HepG2 (cell line): ENCODE measurements at regions not wholly inside any gene's neighbourhood (a gene's known extent, or its start where the extent isn't known, plus 50 kb on each side); places are given as distances from the start of the nearest gene placed in this dataset.

Source experiments
- ATAC-seq: fragments of 200-7000 bp; cut with Tn5 transposase; 3 replicates; pipeline ENCODE4 v1.9.1; 2020; ENCODE audit warnings: mild to moderate bottlenecking, moderate library complexity
- BruUV-seq: library from RNA; stranded (reverse); fragments of 400-500 nt; replicated peaks from 2 replicates; lab custom pipeline; 2021; lab: Mats Ljungman, UMichigan
- CTCF ChIA-PET: fragments of 300-600 bp; formaldehyde crosslinking; extraction: SDS; loops from one replicate; lab custom pipeline; 2021; ENCODE audit warnings: low total read pairs, inconsistent platforms, low intra/inter-chr PET ratio; lab: Yijun Ruan, JAX
- POLR2A ChIA-PET: fragments of 350-600 bp; sonication (Branson Sonifier 250); formaldehyde crosslinking; loops from one replicate; lab custom pipeline; 2020; ENCODE audit warnings: antibody characterized with exemption, inconsistent platforms; lab: Yijun Ruan, JAX
- DNase-seq: peaks from one replicate; pipeline ENCODE4 v3.0.0-alpha.2; 2015; ENCODE audit warnings: low spot score
- FAIRE-seq: peaks from 3 replicates; lab custom pipeline; 2011; peaks lifted over from hg19 to GRCh38; lab: Jason Lieb, UNC
- H2AFZ ChIP-seq: one replicate; pipeline ENCODE4 v1.6.1; 2011; ENCODE audit warnings: low read length, inconsistent platforms
- H3K27ac ChIP-seq: fragments of 300-600 bp; 3 replicates; pipeline ENCODE4 v1.8.0; 2011; ENCODE audit warnings: mixed run types, mild to moderate bottlenecking, mixed read lengths, low read length, inconsistent platforms; ENCODE audit not compliant: insufficient read depth; ENCODE audit errors: extremely low read length
- H3K27me3 ChIP-seq, 2 experiments: fragments of 200-600 bp in 1 of 2; 2 replicates in 1 of 2; 3 replicates in 1 of 2; pipeline versions ENCODE4 v1.6.0 to v1.8.0; 2011; ENCODE audit warnings: low read length in 2 of 2, mild to moderate bottlenecking in 2 of 2, moderate library complexity in 2 of 2, inconsistent platforms in 1 of 2; ENCODE audit not compliant: insufficient read depth in 2 of 2, control insufficient read depth in 1 of 2
- H3K36me3 ChIP-seq, 2 experiments: fragments of 200-600 bp in 1 of 2; replicated peaks in 1 of 2; 2 replicates in 1 of 2; 3 replicates in 1 of 2; pipeline versions ENCODE4 v1.5.1 to v1.8.0; 2011; ENCODE audit warnings: low read length in 2 of 2, inconsistent platforms in 1 of 2; ENCODE audit not compliant: insufficient read depth in 2 of 2, control insufficient read depth in 1 of 2
- H3K4me1 ChIP-seq: 2 replicates; pipeline ENCODE4 v1.5.1; 2012; ENCODE audit warnings: low read length, inconsistent platforms; ENCODE audit not compliant: insufficient read depth
- H3K4me2 ChIP-seq: 2 replicates; pipeline ENCODE4 v1.6.0; 2011; ENCODE audit warnings: low read depth, low read length, inconsistent platforms
- H3K4me3 ChIP-seq, 3 experiments: fragments of 200-600 bp in 1 of 3; sonication (generic), shearing (Covaris generic) in 1 of 3; replicated peaks in 1 of 3; 2 replicates each; pipeline ENCODE4 v1.5.1; 2011 to 2016; ENCODE audit warnings: low read length in 3 of 3, inconsistent platforms in 2 of 3, low read depth in 2 of 3, mild to moderate bottlenecking in 2 of 3, control low read depth in 1 of 3, mixed read lengths in 1 of 3; ENCODE audit not compliant: insufficient read depth in 1 of 3
- H3K79me2 ChIP-seq: one replicate; pipeline ENCODE4 v1.6.1; 2011; ENCODE audit warnings: low read length, inconsistent platforms; ENCODE audit not compliant: insufficient read depth
- H3K9ac ChIP-seq: 2 replicates; pipeline ENCODE4 v1.6.0; 2011; ENCODE audit warnings: mild to moderate bottlenecking, low read depth, low read length, inconsistent platforms; ENCODE audit not compliant: insufficient read depth
- H3K9me3 ChIP-seq: 2 replicates; pipeline ENCODE4 v1.5.1; 2012; ENCODE audit warnings: mild to moderate bottlenecking, low read length
- H4K20me1 ChIP-seq: 2 replicates; pipeline ENCODE4 v1.6.0; 2011; ENCODE audit warnings: inconsistent platforms, mild to moderate bottlenecking, low read length, moderate library complexity; ENCODE audit not compliant: insufficient read depth
- BORCS8-MEF2B ChIP-seq: sonication (generic); formaldehyde crosslinking; IDR thresholded peaks from 2 replicates; pipeline ENCODE4 v1.8.0; 2022; ENCODE audit warnings: mild to moderate bottlenecking, missing genetic modification reagents
- ERF ChIP-seq: IDR thresholded peaks from 2 replicates; pipeline ENCODE4 v1.6.1; 2018; ENCODE audit warnings: missing biosample characterization, missing genetic modification reagents
- HIVEP1 ChIP-seq: sonication (generic); formaldehyde crosslinking; IDR thresholded peaks from 2 replicates; pipeline ENCODE4 v1.4.0; 2020; ENCODE audit warnings: mild to moderate bottlenecking, missing genetic modification reagents
- HNF4A ChIP-seq: sonication (generic); formaldehyde crosslinking; IDR thresholded peaks from 2 replicates; pipeline ENCODE4 v1.4.0; 2020; ENCODE audit warnings: missing genetic modification reagents
- NR2C2 ChIP-seq: sonication (generic); formaldehyde crosslinking; IDR thresholded peaks from 2 replicates; pipeline ENCODE4 v1.4.0; 2020; ENCODE audit warnings: missing genetic modification reagents, mild to moderate bottlenecking, moderate library complexity, borderline replicate concordance
- NR2F6 ChIP-seq, 2 experiments: IDR thresholded peaks; 2 replicates each; pipeline ENCODE4 v1.6.1; 2016; ENCODE audit warnings: antibody characterized with exemption in 1 of 2, mild to moderate bottlenecking in 1 of 2
- PCBP1 ChIP-seq: fragments of 200-400 bp; formaldehyde crosslinking; IDR thresholded peaks from 2 replicates; pipeline ENCODE4 v1.6.1; 2017; ENCODE audit warnings: mild to moderate bottlenecking, low read depth, low read length, borderline replicate concordance
- SIX1 ChIP-seq: sonication (generic); formaldehyde crosslinking; IDR thresholded peaks from 2 replicates; pipeline ENCODE4 v1.4.0; 2020; ENCODE audit warnings: missing genetic modification reagents, borderline replicate concordance
- SP1 ChIP-seq, 2 experiments: fragments of 450-650 bp in 1 of 2; sonication (generic) in 1 of 2; formaldehyde crosslinking in 1 of 2; IDR thresholded peaks; 2 replicates each; pipeline versions ENCODE4 v1.4.0 to v1.6.1; 2016 to 2020; ENCODE audit warnings: missing genetic modification reagents in 1 of 2
- TGIF2 ChIP-seq: IDR thresholded peaks from 2 replicates; pipeline ENCODE4 v1.6.1; 2016; ENCODE audit warnings: control low read depth, missing compliant biosample characterization
- U2AF1 ChIP-seq: fragments of 200-400 bp; formaldehyde crosslinking; optimal IDR thresholded peaks from 2 replicates; pipeline ENCODE3; 2017; ENCODE audit warnings: mild to moderate bottlenecking, low read depth, low read length
- ZBTB26 ChIP-seq: IDR thresholded peaks from 2 replicates; pipeline ENCODE4 v1.6.1; 2016; ENCODE audit warnings: missing compliant biosample characterization, missing genetic modification reagents, borderline replicate concordance
- ZNF230 ChIP-seq: sonication (generic); formaldehyde crosslinking; IDR thresholded peaks from 2 replicates; pipeline ENCODE4 v1.4.0; 2020; ENCODE audit warnings: mild to moderate bottlenecking, missing genetic modification reagents
- ZNF75D ChIP-seq: sonication (generic); formaldehyde crosslinking; IDR thresholded peaks from 2 replicates; pipeline ENCODE4 v1.8.1; 2023; ENCODE audit warnings: missing genetic modification reagents, mild to moderate bottlenecking, borderline replicate concordance
- ZNF781 ChIP-seq: sonication (generic); formaldehyde crosslinking; IDR thresholded peaks from 2 replicates; pipeline ENCODE4 v1.5.1; 2020; ENCODE audit warnings: borderline replicate concordance, mild to moderate bottlenecking, missing genetic modification reagents; ENCODE audit errors: not compliant biosample characterization
- ZSCAN22 ChIP-seq: sonication (generic); formaldehyde crosslinking; IDR thresholded peaks from 2 replicates; pipeline ENCODE4 v1.4.0; 2020; ENCODE audit warnings: mild to moderate bottlenecking, missing genetic modification reagents
- ZSCAN5A ChIP-seq: sonication (generic); formaldehyde crosslinking; IDR thresholded peaks from 2 replicates; pipeline ENCODE4 v1.8.0; 2022; ENCODE audit warnings: mild to moderate bottlenecking, missing genetic modification reagents, borderline replicate concordance
- WGBS: methylation state at CpG from one replicate; pipeline ENCODE4 v1.1.6; 2017; ENCODE audit warnings: low lambda C conversion rate; 5-methylcytosine and 5-hydroxymethylcytosine counted together
- in situ Hi-C: cut with HindIII; loops from 2 replicates; pipeline ENCODE4 v1.10.0; 2017; ENCODE audit warnings: low pct_unique_long_range_greater_than_20kb; ENCODE audit not compliant: extremely low pct_ligation_motif_present
- intact Hi-C: fragments of 100-400 bp; cut with micrococcal nuclease; formaldehyde crosslinking; loops from one replicate; pipeline ENCODE4 v1.10.0; 2022; ENCODE audit not compliant: unreplicated experiment

- no peak for TF ChIP-seq ZNF781 (CRISPR knock-in tag)
- TF ChIP-seq TGIF2 (CRISPR knock-in tag), result no peak
- TF ChIP-seq HNF4A (CRISPR knock-in tag), result no peak
- TF ChIP-seq ZNF230, result no peak
- TF ChIP-seq U2AF1, result no peak
- no peak for TF ChIP-seq BORCS8-MEF2B (CRISPR knock-in tag)
- no peak for TF ChIP-seq SIX1 (CRISPR knock-in tag)
- TF ChIP-seq ZSCAN22 (CRISPR knock-in tag), result no peak
- TF ChIP-seq PCBP1, result no peak
- TF ChIP-seq ZBTB26 (CRISPR knock-in tag), result 0 out of 2 replicates have a peak, but pooled peaks have one; percentile 32
- TF ChIP-seq SP1 (IDR thresholded peaks at IDR 0.05), result no peak
- no peak for TF ChIP-seq SP1 (CRISPR knock-in tag; IDR thresholded peaks at IDR 0.05)
- TF ChIP-seq HIVEP1 (CRISPR knock-in tag), result no peak
- TF ChIP-seq ZSCAN5A (CRISPR knock-in tag), result no peak
- no peak for TF ChIP-seq ERF (CRISPR knock-in tag)
- no peak for TF ChIP-seq ZNF75D (CRISPR knock-in tag)
- TF ChIP-seq NR2C2 (CRISPR knock-in tag), result no peak
- 0 out of 2 replicates have a peak, but pooled peaks have one; percentile 1 for TF ChIP-seq NR2F6 (IDR thresholded peaks at IDR 0.05)
- no peak for TF ChIP-seq NR2F6 (CRISPR knock-in tag; IDR thresholded peaks at IDR 0.05)
- 11% methylated on average over 1 of the region's 1 CpG for WGBS
- no peaks in the 10 kb centered on the region for H3K79me2 ChIP-seq
- peak; percentile 15 for FAIRE-seq
- H4K20me1 ChIP-seq, result no peaks in the 10 kb centered on the region
- ChIA-PET POLR2A (interaction anchor here (1.1 kb wide), 1 partner anchor 15 kb away, joined by 6 read pairs; no protein-coding TSS in a partner anchor), CTCF (no interaction called here)
- no peaks in the 10 kb centered on the region for H3K36me3 ChIP-seq
- peak; percentile 63 for ATAC-seq
- no peaks in the 10 kb centered on the region for H3K9me3 ChIP-seq
- H2AFZ ChIP-seq, result peak overlapping the region; percentile 13
- H3K27me3 ChIP-seq, result no peaks in the 10 kb centered on the region
- peaks cover 30% of the 10 kb centered on the region for H3K4me1 ChIP-seq
- DNase-seq, result no peak
- intact Hi-C loops, result no loop called here
- H3K9ac ChIP-seq, result no peak overlapping the region
- in situ Hi-C loops, result loop anchor here (5.0 kb wide), 1 partner anchor 38 kb away; no protein-coding TSS in a partner anchor
- H3K4me3 ChIP-seq, result no peak overlapping the region
- no peak overlapping the region for H3K27ac ChIP-seq
- no TSS peak for BruUV-seq
- peak overlapping the region; percentile 47 for H3K4me2 ChIP-seq
These were observed 87.2 kb downstream of the ATP1A1 start for GRCh38 chr1:116460261-116460660.
